ENCODE measurements at regions not wholly inside any gene's neighbourhood (a gene's known extent, or its start where the extent isn't known, plus 50 kb on each side); places are given as distances from the start of the nearest gene placed in this dataset.
A peak's percentile ranks its signal among the peaks of the same experiment; 100 is the strongest.

DNA sequence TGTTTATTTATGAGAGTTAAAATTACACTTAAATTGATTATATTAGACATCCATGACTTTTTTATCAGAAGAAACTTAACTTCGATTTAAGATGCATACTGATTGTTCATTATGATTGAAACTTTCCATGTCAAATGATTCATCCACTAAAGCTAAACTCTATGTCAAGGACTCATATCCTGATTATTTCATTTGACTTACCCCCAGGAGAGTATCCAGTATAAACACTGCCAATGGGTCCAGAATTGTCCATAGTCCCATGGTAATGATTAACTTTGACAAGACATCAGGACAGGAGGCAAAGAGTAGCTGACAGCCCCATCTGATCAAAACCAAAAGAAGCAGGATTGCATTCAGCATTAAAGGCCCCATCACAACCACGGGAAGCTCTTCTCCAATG, 709.9 kb downstream of the TFAP2A start:
- TF ChIP-seq FOXA1 (IDR thresholded peaks at IDR 0.05): peak; percentile 83
- TF ChIP-seq, protein P1, sequence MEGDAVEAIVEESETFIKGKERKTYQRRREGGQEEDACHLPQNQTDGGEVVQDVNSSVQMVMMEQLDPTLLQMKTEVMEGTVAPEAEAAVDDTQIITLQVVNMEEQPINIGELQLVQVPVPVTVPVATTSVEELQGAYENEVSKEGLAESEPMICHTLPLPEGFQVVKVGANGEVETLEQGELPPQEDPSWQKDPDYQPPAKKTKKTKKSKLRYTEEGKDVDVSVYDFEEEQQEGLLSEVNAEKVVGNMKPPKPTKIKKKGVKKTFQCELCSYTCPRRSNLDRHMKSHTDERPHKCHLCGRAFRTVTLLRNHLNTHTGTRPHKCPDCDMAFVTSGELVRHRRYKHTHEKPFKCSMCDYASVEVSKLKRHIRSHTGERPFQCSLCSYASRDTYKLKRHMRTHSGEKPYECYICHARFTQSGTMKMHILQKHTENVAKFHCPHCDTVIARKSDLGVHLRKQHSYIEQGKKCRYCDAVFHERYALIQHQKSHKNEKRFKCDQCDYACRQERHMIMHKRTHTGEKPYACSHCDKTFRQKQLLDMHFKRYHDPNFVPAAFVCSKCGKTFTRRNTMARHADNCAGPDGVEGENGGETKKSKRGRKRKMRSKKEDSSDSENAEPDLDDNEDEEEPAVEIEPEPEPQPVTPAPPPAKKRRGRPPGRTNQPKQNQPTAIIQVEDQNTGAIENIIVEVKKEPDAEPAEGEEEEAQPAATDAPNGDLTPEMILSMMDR (IDR thresholded peaks at IDR 0.05; ENCODE audit: low read depth, low read length, missing input control): no peak
- TF ChIP-seq, protein P2, sequence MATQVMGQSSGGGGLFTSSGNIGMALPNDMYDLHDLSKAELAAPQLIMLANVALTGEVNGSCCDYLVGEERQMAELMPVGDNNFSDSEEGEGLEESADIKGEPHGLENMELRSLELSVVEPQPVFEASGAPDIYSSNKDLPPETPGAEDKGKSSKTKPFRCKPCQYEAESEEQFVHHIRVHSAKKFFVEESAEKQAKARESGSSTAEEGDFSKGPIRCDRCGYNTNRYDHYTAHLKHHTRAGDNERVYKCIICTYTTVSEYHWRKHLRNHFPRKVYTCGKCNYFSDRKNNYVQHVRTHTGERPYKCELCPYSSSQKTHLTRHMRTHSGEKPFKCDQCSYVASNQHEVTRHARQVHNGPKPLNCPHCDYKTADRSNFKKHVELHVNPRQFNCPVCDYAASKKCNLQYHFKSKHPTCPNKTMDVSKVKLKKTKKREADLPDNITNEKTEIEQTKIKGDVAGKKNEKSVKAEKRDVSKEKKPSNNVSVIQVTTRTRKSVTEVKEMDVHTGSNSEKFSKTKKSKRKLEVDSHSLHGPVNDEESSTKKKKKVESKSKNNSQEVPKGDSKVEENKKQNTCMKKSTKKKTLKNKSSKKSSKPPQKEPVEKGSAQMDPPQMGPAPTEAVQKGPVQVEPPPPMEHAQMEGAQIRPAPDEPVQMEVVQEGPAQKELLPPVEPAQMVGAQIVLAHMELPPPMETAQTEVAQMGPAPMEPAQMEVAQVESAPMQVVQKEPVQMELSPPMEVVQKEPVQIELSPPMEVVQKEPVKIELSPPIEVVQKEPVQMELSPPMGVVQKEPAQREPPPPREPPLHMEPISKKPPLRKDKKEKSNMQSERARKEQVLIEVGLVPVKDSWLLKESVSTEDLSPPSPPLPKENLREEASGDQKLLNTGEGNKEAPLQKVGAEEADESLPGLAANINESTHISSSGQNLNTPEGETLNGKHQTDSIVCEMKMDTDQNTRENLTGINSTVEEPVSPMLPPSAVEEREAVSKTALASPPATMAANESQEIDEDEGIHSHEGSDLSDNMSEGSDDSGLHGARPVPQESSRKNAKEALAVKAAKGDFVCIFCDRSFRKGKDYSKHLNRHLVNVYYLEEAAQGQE (IDR thresholded peaks at IDR 0.05): peak; percentile 61
- TF ChIP-seq TAF1 (conservative IDR thresholded peaks at IDR 0.05): no peak
- TF ChIP-seq, protein P3, sequence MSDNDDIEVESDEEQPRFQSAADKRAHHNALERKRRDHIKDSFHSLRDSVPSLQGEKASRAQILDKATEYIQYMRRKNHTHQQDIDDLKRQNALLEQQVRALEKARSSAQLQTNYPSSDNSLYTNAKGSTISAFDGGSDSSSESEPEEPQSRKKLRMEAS (IDR thresholded peaks at IDR 0.05): no peak
- peak in 1 of 2 donors; percentile 40 for TF ChIP-seq GABPA (IDR thresholded peaks at IDR 0.05 in 1 of 2, conservative IDR thresholded peaks at IDR 0.05 in 1 of 2)
- TF ChIP-seq, protein P4, sequence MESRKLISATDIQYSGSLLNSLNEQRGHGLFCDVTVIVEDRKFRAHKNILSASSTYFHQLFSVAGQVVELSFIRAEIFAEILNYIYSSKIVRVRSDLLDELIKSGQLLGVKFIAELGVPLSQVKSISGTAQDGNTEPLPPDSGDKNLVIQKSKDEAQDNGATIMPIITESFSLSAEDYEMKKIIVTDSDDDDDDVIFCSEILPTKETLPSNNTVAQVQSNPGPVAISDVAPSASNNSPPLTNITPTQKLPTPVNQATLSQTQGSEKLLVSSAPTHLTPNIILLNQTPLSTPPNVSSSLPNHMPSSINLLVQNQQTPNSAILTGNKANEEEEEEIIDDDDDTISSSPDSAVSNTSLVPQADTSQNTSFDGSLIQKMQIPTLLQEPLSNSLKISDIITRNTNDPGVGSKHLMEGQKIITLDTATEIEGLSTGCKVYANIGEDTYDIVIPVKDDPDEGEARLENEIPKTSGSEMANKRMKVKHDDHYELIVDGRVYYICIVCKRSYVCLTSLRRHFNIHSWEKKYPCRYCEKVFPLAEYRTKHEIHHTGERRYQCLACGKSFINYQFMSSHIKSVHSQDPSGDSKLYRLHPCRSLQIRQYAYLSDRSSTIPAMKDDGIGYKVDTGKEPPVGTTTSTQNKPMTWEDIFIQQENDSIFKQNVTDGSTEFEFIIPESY (IDR thresholded peaks at IDR 0.05): peak; percentile 80
- peak; percentile 80 for TF ChIP-seq YY1 (IDR thresholded peaks at IDR 0.05)
- TF ChIP-seq JUND (IDR thresholded peaks at IDR 0.05): peak; percentile 77 to 96
- peak in 1 of 2 donors; percentile 80 for TF ChIP-seq EGR1 (IDR thresholded peaks at IDR 0.05; ENCODE audit: low read depth in 2 of 2)
- TF ChIP-seq HNF4A (conservative IDR thresholded peaks at IDR 0.05): peak; percentile 78 to 86
- peak; percentile 87 for TF ChIP-seq SP1 (IDR thresholded peaks at IDR 0.05)
- TF ChIP-seq, protein P5, sequence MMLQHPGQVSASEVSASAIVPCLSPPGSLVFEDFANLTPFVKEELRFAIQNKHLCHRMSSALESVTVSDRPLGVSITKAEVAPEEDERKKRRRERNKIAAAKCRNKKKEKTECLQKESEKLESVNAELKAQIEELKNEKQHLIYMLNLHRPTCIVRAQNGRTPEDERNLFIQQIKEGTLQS (IDR thresholded peaks at IDR 0.05): no peak
- peak; percentile 47 to 64 for TF ChIP-seq RAD21 (IDR thresholded peaks at IDR 0.05)

Data from liver (tissue), 3 donors.